ENCODE measurements at regions not wholly inside any gene's neighbourhood (a gene's known extent, or its start where the extent isn't known, plus 50 kb on each side); places are given as distances from the start of the nearest gene placed in this dataset.

DNA sequence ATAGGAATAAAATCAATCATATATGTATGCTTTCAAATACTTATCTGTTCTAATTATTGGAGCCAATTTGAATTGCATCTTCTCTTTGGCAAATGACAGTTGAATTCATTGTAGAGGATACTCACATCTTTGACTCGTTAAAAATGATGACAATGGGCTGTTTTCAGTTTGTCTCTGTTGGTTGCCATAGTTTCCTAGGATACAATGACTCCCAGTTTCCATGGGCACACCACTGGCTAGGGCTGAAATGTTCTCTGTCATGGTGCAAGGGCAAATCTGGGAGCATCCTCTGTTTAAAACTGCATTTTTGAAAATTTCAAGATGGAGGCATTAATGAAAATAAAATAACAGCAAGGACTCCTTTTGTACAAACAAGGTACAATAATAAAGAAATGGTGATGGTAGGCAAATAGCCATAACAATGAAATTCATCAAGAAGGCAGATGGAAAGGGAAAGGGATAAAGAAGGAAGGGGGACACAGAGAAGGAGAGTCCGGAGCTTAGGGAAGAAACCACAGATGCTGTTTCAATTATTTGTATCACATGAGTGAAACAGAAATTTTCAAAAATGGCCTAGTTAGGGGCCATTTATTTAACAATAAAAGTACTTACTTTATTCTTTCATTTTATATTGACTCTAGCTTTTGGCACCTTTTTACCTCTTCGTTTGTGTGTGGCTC, 378.8 kb upstream of the SEMA6A start:
- TF ChIP-seq, protein P1, sequence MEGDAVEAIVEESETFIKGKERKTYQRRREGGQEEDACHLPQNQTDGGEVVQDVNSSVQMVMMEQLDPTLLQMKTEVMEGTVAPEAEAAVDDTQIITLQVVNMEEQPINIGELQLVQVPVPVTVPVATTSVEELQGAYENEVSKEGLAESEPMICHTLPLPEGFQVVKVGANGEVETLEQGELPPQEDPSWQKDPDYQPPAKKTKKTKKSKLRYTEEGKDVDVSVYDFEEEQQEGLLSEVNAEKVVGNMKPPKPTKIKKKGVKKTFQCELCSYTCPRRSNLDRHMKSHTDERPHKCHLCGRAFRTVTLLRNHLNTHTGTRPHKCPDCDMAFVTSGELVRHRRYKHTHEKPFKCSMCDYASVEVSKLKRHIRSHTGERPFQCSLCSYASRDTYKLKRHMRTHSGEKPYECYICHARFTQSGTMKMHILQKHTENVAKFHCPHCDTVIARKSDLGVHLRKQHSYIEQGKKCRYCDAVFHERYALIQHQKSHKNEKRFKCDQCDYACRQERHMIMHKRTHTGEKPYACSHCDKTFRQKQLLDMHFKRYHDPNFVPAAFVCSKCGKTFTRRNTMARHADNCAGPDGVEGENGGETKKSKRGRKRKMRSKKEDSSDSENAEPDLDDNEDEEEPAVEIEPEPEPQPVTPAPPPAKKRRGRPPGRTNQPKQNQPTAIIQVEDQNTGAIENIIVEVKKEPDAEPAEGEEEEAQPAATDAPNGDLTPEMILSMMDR (IDR thresholded peaks at IDR 0.05; ENCODE audit: extremely low read depth in 1 of 2, insufficient read depth in 1 of 2, low read depth in 1 of 2, low read length in 2 of 2), result no peak
- no peak for TF ChIP-seq GATA2 (IDR thresholded peaks at IDR 0.05; ENCODE audit: insufficient read depth, insufficient read length, low read depth, low read length)
- TF ChIP-seq POLR2AphosphoS5 (IDR thresholded peaks at IDR 0.05; ENCODE audit: insufficient read depth, low read depth, low read length), result no peak
- no peak for TF ChIP-seq POLR2A (IDR thresholded peaks at IDR 0.05; ENCODE audit: low read depth, low read length)
- no peak for TF ChIP-seq MAX (IDR thresholded peaks at IDR 0.05; ENCODE audit: insufficient read depth, insufficient read length)
- TF ChIP-seq MYC (IDR thresholded peaks at IDR 0.05; ENCODE audit: low read depth, low read length), result no peak
- TF ChIP-seq JUN (IDR thresholded peaks at IDR 0.05; ENCODE audit: borderline replicate concordance, insufficient read depth, insufficient read length, low read depth), result no peak
- no peak for TF ChIP-seq EZH2 (IDR thresholded peaks at IDR 0.05; ENCODE audit: borderline replicate concordance, low read depth, low read length, severe bottlenecking)
